SK-N-SH (cell line): ENCODE measurements at regions not wholly inside any gene's neighbourhood (a gene's known extent, or its start where the extent isn't known, plus 50 kb on each side); places are given as distances from the start of the nearest gene placed in this dataset.

Experiments
- EP300 ChIP-seq, 2 experiments: IDR thresholded peaks; 2 replicates each; pipeline versions ENCODE4 v1.4.0 to v1.6.1; 2012; ENCODE audit warnings: borderline replicate concordance in 1 of 2, low read depth in 1 of 2, low read length in 1 of 2
- FOXM1 ChIP-seq: IDR thresholded peaks from 2 replicates; pipeline ENCODE4 v1.4.0; 2012; ENCODE audit warnings: low read depth, mild to moderate bottlenecking
- GABPA ChIP-seq: IDR thresholded peaks from 2 replicates; pipeline ENCODE4 v1.4.0; 2012; ENCODE audit warnings: low read depth, mild to moderate bottlenecking
- MAX ChIP-seq: IDR thresholded peaks from 2 replicates; pipeline ENCODE4 v1.4.0; 2012; ENCODE audit warnings: low read depth
- NFIC ChIP-seq: IDR thresholded peaks from 2 replicates; pipeline ENCODE4 v1.4.0; 2012; ENCODE audit warnings: borderline replicate concordance
- POLR2AphosphoS5 ChIP-seq: IDR thresholded peaks from 2 replicates; pipeline ENCODE4 v1.6.1; 2012; ENCODE audit warnings: low read depth, low read length
- RAD21 ChIP-seq: IDR thresholded peaks from 2 replicates; pipeline ENCODE4 v1.6.1; 2012; ENCODE audit warnings: mild to moderate bottlenecking, low read length
- RCOR1 ChIP-seq: fragments of 150-350 bp; IDR thresholded peaks from 2 replicates; pipeline ENCODE4 v1.6.1; 2017; ENCODE audit warnings: antibody characterized with exemption, low read length
- RXRA ChIP-seq: IDR thresholded peaks from 2 replicates; pipeline ENCODE4 v1.4.0; 2012; ENCODE audit warnings: low read depth, mild to moderate bottlenecking, borderline replicate concordance
- SMC3 ChIP-seq: IDR thresholded peaks from 2 replicates; pipeline ENCODE4 v1.6.1; 2012; ENCODE audit warnings: low read depth, low read length, improper control_type of control experiment
- TAF1 ChIP-seq: IDR thresholded peaks from 2 replicates; pipeline ENCODE4 v1.6.1; 2012; ENCODE audit warnings: low read depth, mild to moderate bottlenecking, low read length, moderate library complexity, borderline replicate concordance
- TCF12 ChIP-seq: IDR thresholded peaks from 2 replicates; pipeline ENCODE4 v1.4.0; 2012
- TF ChIP-seq, protein P1 (sequence below): fragments of 200-600 bp; sonication (generic); IDR thresholded peaks from 2 replicates; pipeline ENCODE4 v1.6.1; 2017; ENCODE audit warnings: antibody characterized with exemption, mild to moderate bottlenecking, moderate library complexity

- TF ChIP-seq, protein P1, sequence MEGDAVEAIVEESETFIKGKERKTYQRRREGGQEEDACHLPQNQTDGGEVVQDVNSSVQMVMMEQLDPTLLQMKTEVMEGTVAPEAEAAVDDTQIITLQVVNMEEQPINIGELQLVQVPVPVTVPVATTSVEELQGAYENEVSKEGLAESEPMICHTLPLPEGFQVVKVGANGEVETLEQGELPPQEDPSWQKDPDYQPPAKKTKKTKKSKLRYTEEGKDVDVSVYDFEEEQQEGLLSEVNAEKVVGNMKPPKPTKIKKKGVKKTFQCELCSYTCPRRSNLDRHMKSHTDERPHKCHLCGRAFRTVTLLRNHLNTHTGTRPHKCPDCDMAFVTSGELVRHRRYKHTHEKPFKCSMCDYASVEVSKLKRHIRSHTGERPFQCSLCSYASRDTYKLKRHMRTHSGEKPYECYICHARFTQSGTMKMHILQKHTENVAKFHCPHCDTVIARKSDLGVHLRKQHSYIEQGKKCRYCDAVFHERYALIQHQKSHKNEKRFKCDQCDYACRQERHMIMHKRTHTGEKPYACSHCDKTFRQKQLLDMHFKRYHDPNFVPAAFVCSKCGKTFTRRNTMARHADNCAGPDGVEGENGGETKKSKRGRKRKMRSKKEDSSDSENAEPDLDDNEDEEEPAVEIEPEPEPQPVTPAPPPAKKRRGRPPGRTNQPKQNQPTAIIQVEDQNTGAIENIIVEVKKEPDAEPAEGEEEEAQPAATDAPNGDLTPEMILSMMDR, result no peak
- no peak for TF ChIP-seq FOXM1
- TF ChIP-seq RXRA, result no peak
- TF ChIP-seq RAD21, result no peak
- TF ChIP-seq TAF1, result no peak
- no peak for TF ChIP-seq EP300 (IDR thresholded peaks at IDR 0.05; ENCODE audit: borderline replicate concordance in 1 of 2, low read depth in 1 of 2, low read length in 1 of 2)
- TF ChIP-seq NFIC, result no peak
- TF ChIP-seq POLR2AphosphoS5, result no peak
- TF ChIP-seq TCF12, result no peak
- TF ChIP-seq MAX, result no peak
- no peak for TF ChIP-seq SMC3
- no peak for TF ChIP-seq GABPA
- TF ChIP-seq RCOR1, result no peak
Measured at GRCh38 chr10:132467464-132468149, 70.0 kb upstream of the INPP5A start.
